ENCODE measurements at regions not wholly inside any gene's neighbourhood (a gene's known extent, or its start where the extent isn't known, plus 50 kb on each side); places are given as distances from the start of the nearest gene placed in this dataset.
"Not testable (repeated sequence)": the region's sequence is repeated elsewhere in the genome, so short reads cannot be mapped to it uniquely, and the experiment has no call there.

- H3K9me3 ChIP-seq (ENCODE audit: control insufficient read depth, insufficient read depth, low read length): no peaks in the 10 kb centered on the region
- H3K4me3 ChIP-seq (ENCODE audit: low read depth, low read length): no peak overlapping the region
- no peaks in the 10 kb centered on the region for H3K27me3 ChIP-seq (ENCODE audit: control insufficient read depth, insufficient read depth, low read length)
- no peaks in the 10 kb centered on the region for H3K4me1 ChIP-seq (ENCODE audit: control insufficient read depth, insufficient read depth, low read length)
- H3K36me3 ChIP-seq (ENCODE audit: control insufficient read depth, insufficient read depth, low read length): no peaks in the 10 kb centered on the region
- H3K27ac ChIP-seq (ENCODE audit: low read depth, low read length): no peak overlapping the region
- no peak overlapping the region for H3K9ac ChIP-seq (ENCODE audit: low read depth, low read length)
These were observed 275.4 kb upstream of the HS6ST1 start for GRCh38 chr2:128593879-128594650.

DNA sequence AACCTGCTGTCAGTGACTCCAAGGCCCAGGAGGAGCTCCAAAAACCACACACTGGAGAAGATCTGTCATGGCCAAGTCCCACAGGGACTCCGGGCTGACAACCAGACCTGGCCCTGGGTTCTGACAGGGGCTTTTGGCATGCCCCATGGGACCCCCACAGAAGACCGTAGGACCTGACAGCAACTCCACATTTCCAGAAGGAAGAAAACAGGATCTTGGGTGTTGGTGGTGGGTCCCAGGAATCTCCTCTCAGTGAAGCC, 275.9 kb upstream of the HS6ST1 start:
- H3K9ac ChIP-seq (ENCODE audit: low read depth, low read length): no peak overlapping the region
- no peaks in the 10 kb centered on the region for H3K36me3 ChIP-seq (ENCODE audit: control insufficient read depth, insufficient read depth, low read length)
- H3K27ac ChIP-seq (ENCODE audit: low read depth, low read length): no peak overlapping the region
- H3K9me3 ChIP-seq (ENCODE audit: control insufficient read depth, insufficient read depth, low read length): no peaks in the 10 kb centered on the region
- no peaks in the 10 kb centered on the region for H3K27me3 ChIP-seq (ENCODE audit: control insufficient read depth, insufficient read depth, low read length)
- H3K4me3 ChIP-seq (ENCODE audit: low read depth, low read length): no peak overlapping the region
- H3K4me1 ChIP-seq (ENCODE audit: control insufficient read depth, insufficient read depth, low read length): no peaks in the 10 kb centered on the region

DNA sequence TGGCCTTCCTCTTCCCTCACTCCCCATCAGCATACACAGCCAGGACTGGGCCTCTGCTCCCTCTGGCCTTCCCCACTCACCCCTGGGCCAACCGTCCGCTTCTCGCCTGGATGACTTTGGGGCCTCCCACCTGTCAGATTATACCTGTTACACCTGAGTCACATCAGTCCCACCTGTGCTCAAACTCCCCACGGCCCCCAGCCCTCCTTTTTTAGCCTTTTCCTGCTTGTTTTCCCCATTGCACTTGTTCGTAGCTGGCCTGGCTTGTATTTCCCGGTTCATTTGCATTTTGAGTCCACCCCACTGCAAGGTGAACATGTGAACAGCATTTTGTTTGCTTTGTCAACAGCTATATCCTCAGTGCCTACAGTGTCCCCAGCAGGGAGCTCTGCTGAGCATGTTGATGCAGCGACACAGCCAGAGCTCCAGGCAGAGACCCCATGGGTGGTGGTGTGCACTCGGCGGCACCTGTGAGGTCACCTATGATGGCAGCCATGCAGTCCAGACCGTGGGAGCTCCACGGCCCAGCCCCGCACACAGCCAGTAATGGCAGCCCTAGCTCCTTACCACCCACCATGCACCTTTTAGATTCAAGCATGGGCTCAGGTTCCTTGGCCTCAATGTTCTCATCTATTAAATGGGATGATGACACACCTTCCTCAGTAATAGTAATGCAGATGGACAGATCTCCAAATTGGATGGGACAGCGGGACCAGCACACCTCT, 276.4 kb upstream of the HS6ST1 start:
- H3K4me1 ChIP-seq (ENCODE audit: control insufficient read depth, insufficient read depth, low read length): no peaks in the 10 kb centered on the region
- H3K4me3 ChIP-seq (ENCODE audit: low read depth, low read length): no peak overlapping the region
- no peaks in the 10 kb centered on the region for H3K9me3 ChIP-seq (ENCODE audit: control insufficient read depth, insufficient read depth, low read length)
- no peaks in the 10 kb centered on the region for H3K27me3 ChIP-seq (ENCODE audit: control insufficient read depth, insufficient read depth, low read length)
- no peaks in the 10 kb centered on the region for H3K36me3 ChIP-seq (ENCODE audit: control insufficient read depth, insufficient read depth, low read length)
- no peak overlapping the region for H3K9ac ChIP-seq (ENCODE audit: low read depth, low read length)
- H3K27ac ChIP-seq (ENCODE audit: low read depth, low read length): no peak overlapping the region

GRCh38 chr2:128595763-128596395, 277.2 kb upstream of the HS6ST1 start:
- H3K4me1 ChIP-seq (ENCODE audit: control insufficient read depth, insufficient read depth, low read length): no peaks in the 10 kb centered on the region
- H3K9ac ChIP-seq (ENCODE audit: low read depth, low read length): no peak overlapping the region
- H3K27ac ChIP-seq (ENCODE audit: low read depth, low read length): no peak overlapping the region
- no peaks in the 10 kb centered on the region for H3K9me3 ChIP-seq (ENCODE audit: control insufficient read depth, insufficient read depth, low read length)
- no peaks in the 10 kb centered on the region for H3K27me3 ChIP-seq (ENCODE audit: control insufficient read depth, insufficient read depth, low read length)
- H3K4me3 ChIP-seq (ENCODE audit: low read depth, low read length): no peak overlapping the region
- H3K36me3 ChIP-seq (ENCODE audit: control insufficient read depth, insufficient read depth, low read length): no peaks in the 10 kb centered on the region

DNA sequence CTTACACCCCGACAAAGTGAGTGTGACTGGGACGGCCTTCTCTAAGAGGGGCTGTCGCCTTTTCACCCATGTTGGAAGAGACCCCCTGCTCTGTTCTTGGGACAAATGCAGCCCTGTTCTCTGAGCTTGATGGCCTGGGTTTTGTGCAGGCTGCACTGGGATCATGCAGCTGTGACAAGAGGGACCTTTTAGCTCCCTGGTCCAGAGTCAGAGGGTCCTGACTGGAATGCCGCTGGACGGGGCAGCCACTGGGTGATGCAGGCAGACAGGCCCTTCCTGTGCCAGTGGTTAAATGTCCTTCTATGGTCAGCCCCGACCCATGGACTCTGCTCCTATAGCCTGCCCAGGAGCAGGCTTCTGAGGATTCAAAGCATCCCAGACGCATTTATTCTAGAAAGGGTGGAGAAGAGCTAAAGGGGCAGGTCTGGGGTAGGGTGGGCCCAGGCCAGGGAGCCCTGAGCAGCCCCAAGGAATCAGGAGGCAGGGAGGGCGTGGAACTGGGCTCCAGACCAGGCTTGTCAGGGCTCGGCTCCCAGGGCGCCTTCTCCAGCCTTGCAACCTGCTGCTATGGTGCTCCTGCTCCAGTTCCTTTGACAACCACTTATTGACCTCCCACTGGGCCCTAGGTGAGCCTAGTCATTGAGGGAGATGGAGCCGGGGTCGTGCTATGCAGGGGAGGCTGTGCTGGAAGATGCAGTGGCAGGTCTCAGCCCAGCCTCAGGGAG, 277.9 kb upstream of the HS6ST1 start:
- Histone ChIP-seq H3K4me3 (ENCODE audit: low read depth, low read length) (no peak overlapping the region), H3K4me1 (ENCODE audit: control insufficient read depth, insufficient read depth, low read length) (no peaks in the 10 kb centered on the region), H3K27me3 (ENCODE audit: control insufficient read depth, insufficient read depth, low read length) (no peaks in the 10 kb centered on the region), H3K36me3 (ENCODE audit: control insufficient read depth, insufficient read depth, low read length) (no peaks in the 10 kb centered on the region), H3K9ac (ENCODE audit: low read depth, low read length) (no peak overlapping the region), H3K27ac (ENCODE audit: low read depth, low read length) (no peak overlapping the region), H3K9me3 (ENCODE audit: control insufficient read depth, insufficient read depth, low read length) (no peaks in the 10 kb centered on the region)

DNA sequence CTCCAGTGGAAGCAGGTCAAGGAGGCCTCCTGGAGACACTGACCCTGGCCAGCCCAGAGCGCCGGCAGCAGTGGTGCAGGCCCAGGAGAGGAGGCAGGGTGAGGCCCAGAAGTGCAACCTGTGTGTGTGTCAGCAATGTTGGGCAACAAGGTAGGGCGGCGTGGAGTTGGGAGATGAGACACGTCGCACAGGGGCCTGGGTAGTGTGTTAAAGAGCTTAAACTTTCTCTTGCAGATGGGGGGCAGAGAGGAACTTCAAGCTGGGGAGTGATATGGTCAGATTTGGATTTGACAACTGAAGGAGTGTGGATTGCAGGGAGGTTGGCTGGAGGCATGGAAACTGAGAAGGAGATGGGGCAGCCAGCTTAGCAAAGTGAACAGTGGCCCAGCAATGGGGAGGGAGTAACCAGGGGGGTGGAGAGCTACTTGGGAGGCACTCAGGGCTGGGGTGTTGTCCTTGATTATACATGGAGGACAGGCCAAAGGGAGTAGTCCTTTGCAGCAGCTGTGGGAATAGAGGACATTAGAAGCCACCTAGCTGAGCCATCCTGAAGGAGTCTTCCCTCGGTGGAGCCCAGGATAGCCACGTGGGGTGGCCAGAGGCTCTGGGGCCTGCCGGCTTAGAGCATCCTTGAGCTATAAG, 278.6 kb upstream of the HS6ST1 start:
- Histone ChIP-seq H3K9ac (ENCODE audit: low read depth, low read length) (no peak overlapping the region), H3K4me1 (ENCODE audit: control insufficient read depth, insufficient read depth, low read length) (no peaks in the 10 kb centered on the region), H3K27me3 (ENCODE audit: control insufficient read depth, insufficient read depth, low read length) (no peaks in the 10 kb centered on the region), H3K27ac (ENCODE audit: low read depth, low read length) (no peak overlapping the region), H3K4me3 (ENCODE audit: low read depth, low read length) (no peak overlapping the region), H3K36me3 (ENCODE audit: control insufficient read depth, insufficient read depth, low read length) (no peaks in the 10 kb centered on the region), H3K9me3 (ENCODE audit: control insufficient read depth, insufficient read depth, low read length) (no peaks in the 10 kb centered on the region)

- H3K27ac ChIP-seq (ENCODE audit: low read depth, low read length); H3K36me3 ChIP-seq (ENCODE audit: control insufficient read depth, insufficient read depth, low read length); H3K9ac ChIP-seq (ENCODE audit: low read depth, low read length); H3K27me3 ChIP-seq (ENCODE audit: control insufficient read depth, insufficient read depth, low read length); H3K4me1 ChIP-seq (ENCODE audit: control insufficient read depth, insufficient read depth, low read length); H3K9me3 ChIP-seq (ENCODE audit: control insufficient read depth, insufficient read depth, low read length); H3K4me3 ChIP-seq (ENCODE audit: low read depth, low read length): not testable (repeated sequence)
These were observed 279.6 kb upstream of the HS6ST1 start for GRCh38 chr2:128598260-128598659.

DNA sequence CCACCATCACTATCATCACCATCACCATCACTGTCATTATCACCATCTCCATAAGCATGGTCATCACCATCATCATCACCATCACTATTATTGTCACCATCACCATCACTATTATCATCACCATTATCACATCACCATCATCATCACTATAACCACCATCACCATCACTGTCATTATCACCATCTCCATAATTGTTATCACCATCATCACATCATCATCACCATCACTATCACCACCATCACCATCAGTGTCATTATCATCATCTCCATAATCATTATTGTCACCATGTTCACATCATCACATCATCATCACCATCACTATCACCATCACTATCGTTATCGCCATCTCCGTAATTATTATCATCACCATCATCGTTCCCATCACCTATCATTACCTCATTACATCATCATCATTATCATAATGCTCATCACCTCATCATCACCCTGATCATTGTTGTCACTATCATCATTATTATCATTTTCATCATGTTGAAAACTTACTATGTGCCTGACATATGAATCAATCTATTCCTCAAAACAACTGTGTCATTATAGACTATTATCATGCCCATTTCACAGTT, 280.3 kb upstream of the HS6ST1 start:
- Histone ChIP-seq H3K4me1 (ENCODE audit: control insufficient read depth, insufficient read depth, low read length) (no peaks in the 10 kb centered on the region), H3K4me3 (ENCODE audit: low read depth, low read length) (no peak overlapping the region), H3K27ac (ENCODE audit: low read depth, low read length) (no peak overlapping the region), H3K9me3 (ENCODE audit: control insufficient read depth, insufficient read depth, low read length) (no peaks in the 10 kb centered on the region), H3K36me3 (ENCODE audit: control insufficient read depth, insufficient read depth, low read length) (no peaks in the 10 kb centered on the region), H3K27me3 (ENCODE audit: control insufficient read depth, insufficient read depth, low read length) (no peaks in the 10 kb centered on the region), H3K9ac (ENCODE audit: low read depth, low read length) (no peak overlapping the region)

GRCh38 chr2:128599700-128600099, 281.0 kb upstream of the HS6ST1 start:
- Histone ChIP-seq H3K9me3 (ENCODE audit: control insufficient read depth, insufficient read depth, low read length) (no peaks in the 10 kb centered on the region), H3K27ac (ENCODE audit: low read depth, low read length) (no peak overlapping the region), H3K4me1 (ENCODE audit: control insufficient read depth, insufficient read depth, low read length) (no peaks in the 10 kb centered on the region), H3K9ac (ENCODE audit: low read depth, low read length) (no peak overlapping the region), H3K27me3 (ENCODE audit: control insufficient read depth, insufficient read depth, low read length) (no peaks in the 10 kb centered on the region), H3K4me3 (ENCODE audit: low read depth, low read length) (no peak overlapping the region), H3K36me3 (ENCODE audit: control insufficient read depth, insufficient read depth, low read length) (no peaks in the 10 kb centered on the region)

DNA sequence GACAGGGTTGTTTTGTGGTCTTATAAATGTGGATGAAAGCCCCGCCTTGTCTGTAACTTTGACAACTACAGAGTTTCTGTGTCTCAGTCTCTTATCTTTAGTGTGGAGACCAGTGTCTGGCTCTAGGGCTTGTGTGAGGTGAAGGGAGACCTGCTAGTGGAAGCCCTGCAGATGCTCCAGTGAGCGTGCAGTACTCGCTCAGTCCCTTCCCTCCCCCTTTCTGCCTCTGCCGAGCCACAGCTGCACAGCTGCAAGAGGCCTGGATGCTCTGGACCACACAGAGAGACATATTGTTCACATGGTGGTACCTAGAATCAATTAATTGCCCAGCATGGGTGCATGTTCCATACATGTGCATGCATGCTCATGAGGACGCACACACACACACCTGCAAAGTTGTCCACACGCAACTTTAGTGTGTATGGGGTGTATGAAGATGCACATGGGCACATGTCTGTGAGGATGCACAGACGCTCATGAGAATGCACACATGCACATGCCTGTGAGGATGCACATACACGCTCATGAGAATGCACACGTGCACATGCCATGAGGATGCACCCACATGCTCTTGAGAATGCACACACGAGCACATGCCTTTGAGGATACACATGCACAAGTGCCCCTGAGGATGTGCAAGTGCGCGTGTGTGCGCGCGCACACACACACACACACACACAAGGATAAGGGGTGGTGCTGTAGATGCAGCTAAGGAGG, 282.1 kb upstream of the HS6ST1 start:
- H3K4me3 ChIP-seq (ENCODE audit: low read depth, low read length): no peak overlapping the region
- no peak overlapping the region for H3K27ac ChIP-seq (ENCODE audit: low read depth, low read length)
- no peak overlapping the region for H3K9ac ChIP-seq (ENCODE audit: low read depth, low read length)
- no peaks in the 10 kb centered on the region for H3K4me1 ChIP-seq (ENCODE audit: control insufficient read depth, insufficient read depth, low read length)
- H3K9me3 ChIP-seq (ENCODE audit: control insufficient read depth, insufficient read depth, low read length): no peaks in the 10 kb centered on the region
- no peaks in the 10 kb centered on the region for H3K27me3 ChIP-seq (ENCODE audit: control insufficient read depth, insufficient read depth, low read length)
- H3K36me3 ChIP-seq (ENCODE audit: control insufficient read depth, insufficient read depth, low read length): no peaks in the 10 kb centered on the region
